GM18951 (cell line): ENCODE measurements at regions not wholly inside any gene's neighbourhood (a gene's known extent, or its start where the extent isn't known, plus 50 kb on each side); places are given as distances from the start of the nearest gene placed in this dataset.

Experiments
- POLR2A ChIP-seq: IDR thresholded peaks from 4 replicates; pipeline ENCODE4 v1.6.1; 2011; ENCODE audit warnings: mild to moderate bottlenecking; ENCODE audit not compliant: insufficient read length, insufficient read depth; ENCODE audit errors: extremely low read depth
- in situ Hi-C: fragments of 300-500 bp; cut with MboI; formaldehyde crosslinking; loops from one replicate; pipeline ENCODE4 v1.12.0; 2022; ENCODE audit warnings: low sequenced_read_pairs, mixed read lengths, inconsistent platforms; ENCODE audit not compliant: unreplicated experiment

GRCh38 chr5:159609359-159609758, 279.1 kb upstream of the IL12B start:
- no peak for TF ChIP-seq POLR2A
- in situ Hi-C loops, result no loop called here

- no peak for TF ChIP-seq POLR2A
- in situ Hi-C loops, result no loop called here
These were observed 280.8 kb upstream of the IL12B start for GRCh38 chr5:159610966-159611579.

- TF ChIP-seq POLR2A, result no peak
- in situ Hi-C loops, result no loop called here
These were observed 286.7 kb upstream of the IL12B start for GRCh38 chr5:159616952-159617351.

GRCh38 chr5:159619826-159620225, 289.5 kb upstream of the IL12B start:
- TF ChIP-seq POLR2A, result no peak
- in situ Hi-C loops, result no loop called here

GRCh38 chr5:159620853-159621540, 290.7 kb upstream of the IL12B start:
- in situ Hi-C loops, result no loop called here
- TF ChIP-seq POLR2A, result no peak

- in situ Hi-C loops, result no loop called here
- no peak for TF ChIP-seq POLR2A
These were observed 287.6 kb upstream of the ADRA1B start for GRCh38 chr5:159628703-159629102.

GRCh38 chr5:159629158-159629557, 287.1 kb upstream of the ADRA1B start:
- no peak for TF ChIP-seq POLR2A
- in situ Hi-C loops, result no loop called here

GRCh38 chr5:159630545-159630944, 285.7 kb upstream of the ADRA1B start:
- TF ChIP-seq POLR2A, result no peak

GRCh38 chr5:159631001-159631400, 285.3 kb upstream of the ADRA1B start:
- in situ Hi-C loops, result no loop called here
- no peak for TF ChIP-seq POLR2A

More at GRCh38 chr5:159630545-159630944, 285.7 kb upstream of the ADRA1B start:
- in situ Hi-C loops, result no loop called here

- no peak for TF ChIP-seq POLR2A
- in situ Hi-C loops, result no loop called here
These were observed 283.4 kb upstream of the ADRA1B start for GRCh38 chr5:159632866-159633265.

- in situ Hi-C loops, result no loop called here
These were observed 277.8 kb upstream of the ADRA1B start for GRCh38 chr5:159638481-159638880.

GRCh38 chr5:159638954-159639559, 277.2 kb upstream of the ADRA1B start:
- no peak for TF ChIP-seq POLR2A
- in situ Hi-C loops, result no loop called here

More at GRCh38 chr5:159638481-159638880, 277.8 kb upstream of the ADRA1B start:
- no peak for TF ChIP-seq POLR2A

GRCh38 chr5:159639590-159639989, 276.7 kb upstream of the ADRA1B start:
- in situ Hi-C loops, result no loop called here
- no peak for TF ChIP-seq POLR2A

- in situ Hi-C loops, result no loop called here
These were observed 275.8 kb upstream of the ADRA1B start for GRCh38 chr5:159640446-159640845.

More at GRCh38 chr5:159640446-159640845, 275.8 kb upstream of the ADRA1B start:
- TF ChIP-seq POLR2A, result no peak
